H1 (cell line): ENCODE measurements at regions not wholly inside any gene's neighbourhood (a gene's known extent, or its start where the extent isn't known, plus 50 kb on each side); places are given as distances from the start of the nearest gene placed in this dataset.

Experiments used
- CTCF ChIA-PET: fragments of 300-600 bp; sonication (Branson Sonifier 250); formaldehyde crosslinking; loops from one replicate; lab custom pipeline; 2021; ENCODE audit not compliant: partially characterized antibody; lab: Charles Lee
- POLR2A ChIA-PET: fragments of 300-600 bp; sonication (Branson Sonifier 250); formaldehyde crosslinking; loops from one replicate; lab custom pipeline; 2021; ENCODE audit warnings: inconsistent platforms; ENCODE audit not compliant: partially characterized antibody; lab: Charles Lee
- DNase-seq, 2 experiments: peaks; one replicate each; pipeline versions ENCODE4 v3.0.0 to v3.0.0-alpha.2; 2010 to 2022; ENCODE audit warnings: low spot score in 2 of 2, low read depth in 1 of 2, mixed read lengths in 1 of 2
- FAIRE-seq: peaks from 2 replicates; lab custom pipeline; 2011; peaks lifted over from hg19 to GRCh38; lab: Jason Lieb, UNC
- H2AFZ ChIP-seq: 2 replicates; pipeline ENCODE4 v1.8.1; 2012; ENCODE audit warnings: low read length, inconsistent platforms
- H2AK5ac ChIP-seq: 2 replicates; pipeline ENCODE4 v1.6.1; 2013; ENCODE audit warnings: low read depth, low read length
- H2BK120ac ChIP-seq: replicated peaks from 2 replicates; pipeline ENCODE3; 2013; ENCODE audit warnings: low read depth, low read length, inconsistent platforms
- H2BK12ac ChIP-seq: 2 replicates; pipeline ENCODE4 v1.6.1; 2013; ENCODE audit warnings: low read depth, low read length
- H2BK15ac ChIP-seq: 2 replicates; pipeline ENCODE4 v1.6.1; 2013; ENCODE audit warnings: low read length
- H2BK20ac ChIP-seq: 2 replicates; pipeline ENCODE4 v1.6.1; 2013; ENCODE audit warnings: low read length
- H2BK5ac ChIP-seq: 2 replicates; pipeline ENCODE4 v1.6.1; 2013; ENCODE audit warnings: low read depth, low read length
- H3K14ac ChIP-seq: 2 replicates; pipeline ENCODE4 v1.6.1; 2013; ENCODE audit warnings: inconsistent platforms; ENCODE audit not compliant: insufficient read length
- H3K18ac ChIP-seq: 2 replicates; pipeline ENCODE4 v1.6.1; 2013; ENCODE audit warnings: low read length; ENCODE audit errors: extremely low read depth
- H3K23ac ChIP-seq: 2 replicates; pipeline ENCODE4 v1.6.1; 2013; ENCODE audit warnings: inconsistent platforms; ENCODE audit not compliant: insufficient read length
- H3K23me2 ChIP-seq: 2 replicates; pipeline ENCODE4 v1.6.1; 2013; ENCODE audit warnings: low read depth, low read length
- H3K27ac ChIP-seq: 2 replicates; pipeline ENCODE4 v1.6.1; 2011; ENCODE audit warnings: low read depth, low read length, inconsistent platforms
- H3K27me3 ChIP-seq, 4 experiments: replicated peaks in 1 of 4; 1 replicate in 1 of 4; 2 replicates in 3 of 4; pipeline versions ENCODE4 v1.6.1 to v1.8.1; 2011 to 2013; ENCODE audit warnings: low read length in 3 of 4, mild to moderate bottlenecking in 3 of 4, inconsistent platforms in 2 of 4, mixed read lengths in 2 of 4, moderate library complexity in 1 of 4; ENCODE audit not compliant: control insufficient read depth in 3 of 4, insufficient read depth in 3 of 4; ENCODE audit errors: extremely low read depth in 1 of 4
- H3K36me3 ChIP-seq, 4 experiments: 2 replicates each; pipeline versions ENCODE4 v1.6.1 to v1.8.1; 2011 to 2013; ENCODE audit warnings: mild to moderate bottlenecking in 4 of 4, low read length in 3 of 4, moderate library complexity in 2 of 4, control low read depth in 1 of 4, inconsistent platforms in 1 of 4; ENCODE audit not compliant: insufficient read depth in 4 of 4, control insufficient read depth in 2 of 4
- H3K4ac ChIP-seq: replicated peaks from 2 replicates; pipeline ENCODE3; 2013; ENCODE audit warnings: low read length, low read depth, mixed read lengths, inconsistent platforms; ENCODE audit not compliant: insufficient read length
- H3K4me1 ChIP-seq, 4 experiments: replicated peaks in 1 of 4; 1 replicate in 1 of 4; 2 replicates in 3 of 4; pipeline versions ENCODE4 v1.6.1 to v1.8.1; 2011 to 2013; ENCODE audit warnings: low read length in 3 of 4, inconsistent platforms in 2 of 4, mixed read lengths in 1 of 4; ENCODE audit not compliant: insufficient read depth in 4 of 4, control insufficient read depth in 3 of 4
- H3K4me2 ChIP-seq, 2 experiments: 2 replicates each; pipeline versions ENCODE4 v1.6.1 to v1.8.1; 2011 to 2013; ENCODE audit warnings: low read depth in 2 of 2, low read length in 2 of 2, control low read depth in 1 of 2, inconsistent platforms in 1 of 2, mild to moderate bottlenecking in 1 of 2; ENCODE audit not compliant: insufficient read depth in 1 of 2
- H3K4me3 ChIP-seq, 4 experiments: fragments of 200-600, 300-600 bp in 1 of 4; sonication (generic), shearing (Covaris generic), sonication (Bioruptor Twin) in 1 of 4; 2 replicates each; pipeline versions ENCODE4 v1.5.1 to v1.8.1; 2011 to 2016; ENCODE audit warnings: low read length in 4 of 4, low read depth in 3 of 4, control low read depth in 2 of 4, inconsistent platforms in 2 of 4, mild to moderate bottlenecking in 2 of 4, mixed read lengths in 1 of 4, moderate library complexity in 1 of 4; ENCODE audit not compliant: insufficient read depth in 2 of 4; ENCODE audit errors: extremely low read depth in 1 of 4
- H3K56ac ChIP-seq: replicated peaks from 2 replicates; pipeline ENCODE3; 2013; ENCODE audit warnings: low read depth, mild to moderate bottlenecking, mixed read lengths, low read length, inconsistent platforms; ENCODE audit not compliant: insufficient read length
- H3K79me1 ChIP-seq: 2 replicates; pipeline ENCODE4 v1.6.1; 2013; ENCODE audit warnings: low read depth, low read length, control low read depth
- H3K79me2 ChIP-seq, 2 experiments: 2 replicates each; pipeline versions ENCODE4 v1.6.1 to v1.8.1; 2012 to 2013; ENCODE audit warnings: low read length in 2 of 2, mild to moderate bottlenecking in 2 of 2, inconsistent platforms in 1 of 2; ENCODE audit not compliant: insufficient read depth in 2 of 2, control insufficient read depth in 1 of 2
- H3K9ac ChIP-seq, 4 experiments: replicated peaks in 1 of 4; 1 replicate in 1 of 4; 2 replicates in 3 of 4; pipeline versions ENCODE4 v1.6.1 to v1.8.1; 2011 to 2013; ENCODE audit warnings: low read depth in 3 of 4, low read length in 3 of 4, control low read depth in 2 of 4, mild to moderate bottlenecking in 2 of 4, moderate library complexity in 2 of 4, inconsistent platforms in 1 of 4; ENCODE audit errors: extremely low read depth in 1 of 4
- H3K9me3 ChIP-seq, 2 experiments: 2 replicates each; pipeline versions ENCODE4 v1.6.1 to v1.8.1; 2012 to 2013; ENCODE audit warnings: mild to moderate bottlenecking in 2 of 2, moderate library complexity in 2 of 2, control low read depth in 1 of 2, inconsistent platforms in 1 of 2, low read depth in 1 of 2, low read length in 1 of 2, mixed read lengths in 1 of 2; ENCODE audit not compliant: insufficient read depth in 2 of 2
- H4K20me1 ChIP-seq, 2 experiments: replicated peaks in 1 of 2; 2 replicates each; pipeline versions ENCODE3 to v1.8.1; 2011 to 2013; ENCODE audit warnings: inconsistent platforms in 2 of 2, low read length in 2 of 2, mild to moderate bottlenecking in 1 of 2; ENCODE audit not compliant: insufficient read depth in 2 of 2, control insufficient read depth in 1 of 2
- H4K5ac ChIP-seq: 2 replicates; pipeline ENCODE4 v1.6.1; 2013; ENCODE audit warnings: low read length, low read depth, mixed read lengths, inconsistent platforms; ENCODE audit not compliant: insufficient read length
- H4K8ac ChIP-seq: 2 replicates; pipeline ENCODE4 v1.8.0; 2013; ENCODE audit warnings: mild to moderate bottlenecking, moderate library complexity, low read length, inconsistent platforms; ENCODE audit not compliant: insufficient read depth; ENCODE audit errors: extremely low read depth
- H4K91ac ChIP-seq: replicated peaks from 2 replicates; pipeline ENCODE3; 2013; ENCODE audit warnings: low read length, mixed read lengths, inconsistent platforms; ENCODE audit not compliant: insufficient read length
- E2F6 ChIP-seq: IDR thresholded peaks from 2 replicates; pipeline ENCODE4 v1.6.1; 2012; ENCODE audit warnings: inconsistent platforms
- EP300 ChIP-seq, 2 experiments: IDR thresholded peaks; 1 replicate in 1 of 2; 2 replicates in 1 of 2; pipeline ENCODE4 v1.6.1; 2011 to 2012; ENCODE audit warnings: low read depth in 2 of 2, low read length in 2 of 2, mild to moderate bottlenecking in 2 of 2, borderline replicate concordance in 1 of 2, inconsistent platforms in 1 of 2, moderate library complexity in 1 of 2
- EZH2 ChIP-seq: fragments of 200-600 bp; sonication (generic); IDR thresholded peaks from 2 replicates; pipeline ENCODE4 v1.7.1; 2012; ENCODE audit warnings: low read depth, mild to moderate bottlenecking, moderate library complexity, low read length, inconsistent platforms; ENCODE audit not compliant: severe bottlenecking
- HDAC6 ChIP-seq: IDR thresholded peaks from one replicate; pipeline ENCODE4 v1.7.1; 2012; ENCODE audit warnings: low read depth, mild to moderate bottlenecking, inconsistent platforms, low read length, moderate library complexity
- JUND ChIP-seq: IDR thresholded peaks from 2 replicates; pipeline ENCODE4 v1.6.1; 2011; ENCODE audit warnings: mild to moderate bottlenecking, improper control_type of control experiment, low read length
- NANOG ChIP-seq: IDR thresholded peaks from 2 replicates; pipeline ENCODE4 v1.6.1; 2011; ENCODE audit warnings: low read length, low read depth, mild to moderate bottlenecking, inconsistent platforms; ENCODE audit not compliant: insufficient read depth, poor library complexity, severe bottlenecking
- RXRA ChIP-seq: IDR thresholded peaks from 2 replicates; pipeline ENCODE4 v1.6.1; 2011; ENCODE audit warnings: low read depth, mild to moderate bottlenecking, low read length, moderate library complexity; ENCODE audit not compliant: insufficient read depth
- SIRT6 ChIP-seq: IDR thresholded peaks from one replicate; pipeline ENCODE4 v1.7.1; 2012; ENCODE audit warnings: low read length, inconsistent platforms
- SIX5 ChIP-seq: IDR thresholded peaks from 2 replicates; pipeline ENCODE4 v1.6.1; 2011; ENCODE audit warnings: mild to moderate bottlenecking, low read depth, low read length
- SUZ12 ChIP-seq: fragments of 200-600 bp; sonication (generic); IDR thresholded peaks from 2 replicates; pipeline ENCODE4 v1.6.1; 2012; ENCODE audit warnings: mild to moderate bottlenecking, inconsistent platforms, low read length, moderate library complexity, mixed read lengths
- YY1 ChIP-seq: IDR thresholded peaks from 2 replicates; pipeline ENCODE4 v1.6.1; 2011; ENCODE audit warnings: low read depth, mild to moderate bottlenecking, low read length
- WGBS, 2 experiments: shearing (Covaris generic) in 1 of 2; methylation state at CpG; one replicate each; pipeline versions ENCODE4 v1.1.6 to v1.1.7; 2013 to 2015; ENCODE audit warnings: low lambda C conversion rate in 2 of 2, mixed read lengths in 2 of 2, inconsistent platforms in 1 of 2, low coverage in 1 of 2, missing lambda C conversion rate in 1 of 2; ENCODE audit not compliant: insufficient replicate concordance in 2 of 2, insufficient coverage in 1 of 2, insufficient read length in 1 of 2; ENCODE audit errors: extremely low coverage in 1 of 2, missing lambda C conversion rate in 1 of 2; 5-methylcytosine and 5-hydroxymethylcytosine counted together

GRCh38 chr3:162292409-162292808 is 795.8 kb downstream of the OTOL1 start:
- CTCF ChIA-PET, result no interaction called here
- TF ChIP-seq HDAC6, result no peak
- TF ChIP-seq E2F6, result no peak
- no peak for TF ChIP-seq SIRT6
- no peak for TF ChIP-seq NANOG
- no peak for TF ChIP-seq RXRA
- no peak for TF ChIP-seq SIX5
- no peak for TF ChIP-seq SUZ12
- TF ChIP-seq EZH2, result no peak
- TF ChIP-seq JUND, result no peak
- TF ChIP-seq EP300 (IDR thresholded peaks at IDR 0.05; ENCODE audit: borderline replicate concordance in 1 of 2, low read depth in 2 of 2, low read length in 2 of 2), result no peak
- no peak for TF ChIP-seq YY1

More at GRCh38 chr3:162292409-162292808, 795.8 kb downstream of the OTOL1 start:
- Histone ChIP-seq H3K36me3 (no peaks in the 10 kb centered on the region), H3K23me2 (no peaks in the 10 kb centered on the region), H2AFZ (no peak overlapping the region), H2BK20ac (no peak overlapping the region), H3K9ac (no peak overlapping the region), H2AK5ac (no peak overlapping the region), H4K20me1 (no peaks in the 10 kb centered on the region), H3K23ac (no peak overlapping the region), H3K56ac (no peak overlapping the region), H3K79me1 (no peaks in the 10 kb centered on the region), H2BK15ac (no peak overlapping the region), H2BK12ac (no peak overlapping the region), H3K18ac (no peak overlapping the region), H4K91ac (no peak overlapping the region), H2BK120ac (no peak overlapping the region), H2BK5ac (no peak overlapping the region), H3K4me3 (no peak overlapping the region), H4K8ac (no peak overlapping the region), H3K4ac (no peak overlapping the region), H3K79me2 (no peaks in the 10 kb centered on the region), H3K4me1 (peaks cover 0 to 3% (median 0%) of the 10 kb centered on the region in 4 experiments; a peak in 1 of 7 replicates), H3K9me3 (no peaks in the 10 kb centered on the region), H4K5ac (no peak overlapping the region), H3K14ac (no peak overlapping the region), H3K4me2 (no peak overlapping the region), H3K27me3 (peaks cover 0 to under 1% (median 0%) of the 10 kb centered on the region in 4 experiments; a peak in 1 of 7 replicates), H3K27ac (no peak overlapping the region)
- no peak for FAIRE-seq
- no peak for DNase-seq
- 100% methylated on average over 1 of the region's 1 CpG; no CpG with 5 or more reads in 1 of the 2 experiments for WGBS, 2 experiments
- POLR2A ChIA-PET, result no interaction called here
